SH-SY5Y (cell line): ENCODE measurements at regions not wholly inside any gene's neighbourhood (a gene's known extent, or its start where the extent isn't known, plus 50 kb on each side); places are given as distances from the start of the nearest gene placed in this dataset.

Experiments used
- GATA2 ChIP-seq: IDR thresholded peaks from 2 replicates; pipeline ENCODE4 v1.6.1; 2011; ENCODE audit warnings: mild to moderate bottlenecking, low read depth, low read length
- GATA3 ChIP-seq: IDR thresholded peaks from 2 replicates; pipeline ENCODE4 v1.6.1; 2011; ENCODE audit warnings: low read depth, mild to moderate bottlenecking, low read length, moderate library complexity

GRCh38 chr12:27148373-27148772 is 66.0 kb upstream of the C12orf71 start:
- TF ChIP-seq GATA2 (no peak), GATA3 (no peak)
